Kidney capillary endothelial cell (primary cell): ENCODE measurements at regions not wholly inside any gene's neighbourhood (a gene's known extent, or its start where the extent isn't known, plus 50 kb on each side); places are given as distances from the start of the nearest gene placed in this dataset.
"Not testable (repeated sequence)": the region's sequence is repeated elsewhere in the genome, so short reads cannot be mapped to it uniquely, and the experiment has no call there.

Source experiments
- DNase-seq: peaks from one replicate; pipeline ENCODE4 v3.0.0-alpha.2; 2018; ENCODE audit warnings: low spot score

GRCh38 chr6:86057293-86057980, 414.8 kb upstream of the SYNCRIP start:
- not testable (repeated sequence) for DNase-seq

DNA sequence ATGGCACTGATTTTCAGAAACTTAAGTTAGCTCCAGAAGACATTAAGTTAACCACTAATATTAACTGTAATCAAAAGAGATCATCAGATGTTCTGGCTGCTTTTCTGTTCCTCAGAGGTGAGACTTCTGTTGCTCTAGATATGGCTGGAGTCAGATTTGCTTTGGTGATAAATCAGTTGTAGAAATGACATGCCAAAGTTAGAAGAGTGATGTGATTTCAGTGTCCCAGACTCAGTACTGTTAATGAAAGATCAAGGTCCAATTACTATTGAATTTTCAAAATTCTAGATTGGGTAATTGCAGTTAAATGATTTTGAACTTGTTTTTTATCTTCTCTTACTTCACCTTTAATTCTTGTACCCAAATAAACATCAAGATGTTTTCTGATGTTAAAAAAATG, 402.4 kb upstream of the SYNCRIP start:
- DNase-seq = no peak

DNA sequence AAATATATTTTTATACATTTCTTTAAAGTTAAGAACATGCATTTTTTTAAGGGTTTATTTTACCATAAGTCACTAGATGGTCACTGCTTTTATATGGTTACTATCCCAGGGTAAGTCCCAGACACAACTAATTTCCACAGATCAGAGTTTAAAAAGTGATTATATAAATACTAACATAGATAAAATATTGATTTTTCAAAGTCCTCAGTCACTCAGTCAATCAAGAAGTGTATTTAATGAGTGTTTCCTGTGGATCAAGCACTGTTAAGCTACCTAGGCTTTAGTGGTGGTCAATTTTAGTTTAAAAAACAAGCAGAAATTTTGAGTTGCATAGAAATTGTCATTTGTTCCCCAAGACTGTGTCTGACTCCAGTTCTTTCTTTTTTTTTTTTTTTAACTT, 399.5 kb upstream of the SYNCRIP start:
- DNase-seq = no peak

GRCh38 chr6:86031713-86032112, 389.0 kb upstream of the SYNCRIP start:
- DNase-seq = no peak

DNA sequence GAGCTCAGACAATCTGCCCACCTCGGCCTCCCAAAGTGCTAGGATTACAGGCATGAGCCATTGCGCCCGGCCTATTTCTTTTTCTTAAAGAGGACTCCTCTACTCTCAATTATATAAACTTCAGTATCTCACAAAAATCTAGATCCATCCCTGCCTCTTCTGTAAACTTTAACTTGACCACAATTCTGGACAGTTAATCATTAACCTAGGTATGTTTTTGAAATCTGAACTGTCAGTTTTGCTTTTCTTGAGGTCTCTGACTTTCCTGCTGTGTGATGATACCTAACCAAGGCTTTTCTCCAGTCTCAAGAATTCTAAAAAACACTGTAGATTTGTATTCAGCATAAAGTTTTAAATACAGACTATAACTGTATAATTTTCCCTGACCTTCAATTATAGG, 388.2 kb upstream of the SYNCRIP start:
- DNase-seq = no peak

DNA sequence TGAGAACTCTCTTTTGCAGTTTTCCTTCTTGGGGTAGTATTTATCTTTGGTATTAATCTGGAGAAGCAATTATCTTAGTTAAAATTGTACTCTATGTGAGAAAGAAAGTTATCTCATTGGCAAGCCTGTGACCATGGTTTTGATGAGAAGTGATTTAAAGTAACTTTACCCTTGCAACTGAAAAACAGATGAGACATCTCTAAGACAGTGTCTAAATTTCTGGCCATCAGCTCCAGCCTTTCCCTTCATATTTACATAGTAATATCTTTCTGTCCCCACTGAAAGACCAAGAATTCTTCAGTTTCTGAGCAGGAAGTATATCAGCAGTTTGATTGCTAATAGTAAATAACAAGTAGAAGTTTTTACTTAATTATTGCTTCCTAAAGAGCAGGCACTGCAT, 386.1 kb upstream of the SYNCRIP start:
- DNase-seq = no peak

- not testable (repeated sequence) for DNase-seq
Measured at GRCh38 chr6:86026890-86027289, 384.2 kb upstream of the SYNCRIP start.

GRCh38 chr6:86017236-86017635, 374.6 kb upstream of the SYNCRIP start:
- no peak for DNase-seq

GRCh38 chr6:86016567-86016966, 373.9 kb upstream of the SYNCRIP start:
- no peak for DNase-seq

DNA sequence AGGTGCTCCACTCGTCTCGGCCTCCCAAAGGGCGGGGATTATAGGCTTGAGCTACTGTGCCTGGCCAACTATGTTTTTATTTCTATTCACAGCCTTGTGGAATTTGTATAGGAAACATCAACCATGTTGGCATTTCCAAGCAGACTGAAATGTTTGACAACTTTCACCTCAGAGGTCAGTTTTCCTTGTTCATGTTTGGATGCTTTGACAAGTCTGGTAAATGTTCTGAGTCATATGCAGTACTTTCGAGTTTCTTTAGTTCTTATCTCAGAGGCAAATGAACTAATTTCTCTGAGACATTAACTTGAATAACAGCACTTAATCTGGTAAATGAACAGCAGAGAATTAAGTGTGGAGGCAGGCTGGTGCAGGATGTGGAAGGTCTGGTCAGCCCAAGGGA, 373.4 kb upstream of the SYNCRIP start:
- DNase-seq = no peak

GRCh38 chr6:86012991-86013390, 370.3 kb upstream of the SYNCRIP start:
- DNase-seq = not testable (repeated sequence)

DNA sequence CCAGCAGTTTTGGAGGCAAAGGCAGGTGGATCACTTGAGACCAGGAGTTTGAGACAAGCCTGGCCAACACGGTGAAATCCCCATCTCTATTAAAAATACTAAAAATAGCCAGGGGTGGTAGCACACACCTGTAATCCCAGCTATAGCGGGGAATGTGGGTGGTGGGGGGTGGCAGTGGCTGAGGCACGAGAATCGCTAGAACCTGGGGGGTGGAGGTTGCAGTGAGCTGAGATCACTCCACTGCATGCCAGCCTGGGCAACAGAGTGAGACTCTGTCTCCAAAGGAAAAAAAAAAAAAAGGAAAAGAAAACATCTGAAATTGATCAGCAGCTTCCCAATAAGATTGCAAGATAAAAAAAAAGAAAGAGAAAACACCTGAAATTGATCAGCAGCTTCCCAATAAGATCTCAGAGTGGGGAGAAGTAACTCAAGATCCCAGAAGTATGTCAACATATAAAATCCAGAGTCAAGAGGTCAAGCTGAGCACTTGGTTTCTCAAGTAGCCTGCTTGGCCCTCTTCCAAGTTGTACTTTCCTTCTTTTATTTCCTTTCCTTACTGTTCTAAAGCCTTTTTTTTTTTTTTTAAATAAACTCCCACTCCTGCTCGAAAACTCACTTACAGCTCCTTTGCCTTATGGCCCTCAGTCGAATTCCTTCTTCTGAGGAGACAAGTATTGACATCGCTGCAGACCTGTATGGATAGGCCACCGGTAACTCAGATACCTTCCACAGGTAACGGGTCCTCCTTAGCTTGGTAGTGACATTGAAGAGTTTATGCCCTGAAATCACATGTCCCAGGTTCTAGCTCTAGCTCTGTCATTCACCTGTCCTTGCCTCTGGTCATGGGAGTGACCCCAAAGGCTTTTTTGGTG, 368.5 kb upstream of the SYNCRIP start:
- DNase-seq = no peak

GRCh38 chr6:85997206-85997605, 354.5 kb upstream of the SYNCRIP start:
- DNase-seq = no peak

DNA sequence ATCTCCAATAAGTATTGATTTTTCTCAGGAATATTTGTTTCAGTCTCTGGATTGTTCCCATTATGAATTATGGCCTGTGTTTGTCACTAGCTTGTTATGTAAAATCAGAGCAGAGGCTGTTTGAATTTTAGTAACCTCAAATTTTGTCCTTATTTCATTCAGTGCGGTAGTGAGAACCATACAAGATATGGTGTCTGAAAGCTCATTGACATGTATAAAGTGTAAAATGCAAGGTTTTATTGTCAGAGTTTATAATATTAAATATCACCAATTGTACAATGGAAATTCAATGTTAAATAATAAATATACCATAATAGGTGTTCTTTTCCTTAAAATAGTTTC, 353.3 kb upstream of the SYNCRIP start:
- no peak for DNase-seq

DNA sequence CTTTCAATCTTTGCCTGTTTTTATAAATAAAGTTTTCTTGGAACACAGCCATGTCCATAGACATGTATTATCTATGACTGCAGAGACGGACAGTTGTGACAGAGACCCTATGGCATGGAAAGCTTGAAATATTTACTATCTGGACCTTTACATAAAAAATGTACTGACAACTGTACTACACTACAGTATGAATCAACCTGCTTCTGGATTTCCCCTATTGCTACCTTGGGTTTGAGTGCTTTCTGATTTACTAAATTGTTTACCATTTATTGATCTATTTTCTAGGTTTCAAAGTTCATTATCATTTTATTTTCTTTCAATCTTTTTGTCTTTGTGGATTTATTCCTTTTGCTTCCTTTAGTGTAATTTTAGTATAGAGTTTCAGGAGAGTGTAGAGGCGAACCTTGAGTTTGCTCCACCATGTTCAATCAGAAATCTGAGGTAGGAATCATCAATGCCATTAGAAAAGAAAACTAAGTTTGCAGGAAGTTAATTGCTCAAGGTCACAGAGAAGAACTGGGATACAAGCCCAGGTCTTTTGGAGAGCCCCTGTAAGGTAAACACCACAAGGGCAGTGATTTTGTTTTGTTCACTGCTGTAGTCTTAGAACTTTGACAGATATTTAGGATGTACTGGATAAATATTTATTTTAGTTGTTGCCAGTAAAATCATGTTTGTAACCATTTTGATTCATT, 352.8 kb upstream of the SYNCRIP start:
- no peak for DNase-seq

DNA sequence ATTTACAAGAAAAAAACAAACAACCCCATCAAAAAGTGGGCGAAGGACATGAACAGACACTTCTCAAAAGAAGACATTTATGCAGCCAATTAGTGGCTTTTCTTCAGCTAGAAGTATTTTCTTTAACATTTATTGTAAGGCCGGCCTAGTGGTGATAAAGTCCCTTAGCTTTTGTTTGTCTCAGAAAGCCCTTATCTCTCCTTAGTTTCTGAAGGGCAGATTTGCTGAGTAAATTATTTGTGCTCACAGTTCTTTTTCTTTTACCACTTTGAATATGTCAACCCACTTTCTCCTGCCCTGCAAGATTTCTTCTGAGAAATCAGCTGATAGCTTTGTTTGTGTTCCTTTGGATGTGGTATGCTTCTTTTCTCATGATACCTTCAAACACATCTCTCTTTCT, 344.0 kb upstream of the SYNCRIP start:
- no peak for DNase-seq

DNA sequence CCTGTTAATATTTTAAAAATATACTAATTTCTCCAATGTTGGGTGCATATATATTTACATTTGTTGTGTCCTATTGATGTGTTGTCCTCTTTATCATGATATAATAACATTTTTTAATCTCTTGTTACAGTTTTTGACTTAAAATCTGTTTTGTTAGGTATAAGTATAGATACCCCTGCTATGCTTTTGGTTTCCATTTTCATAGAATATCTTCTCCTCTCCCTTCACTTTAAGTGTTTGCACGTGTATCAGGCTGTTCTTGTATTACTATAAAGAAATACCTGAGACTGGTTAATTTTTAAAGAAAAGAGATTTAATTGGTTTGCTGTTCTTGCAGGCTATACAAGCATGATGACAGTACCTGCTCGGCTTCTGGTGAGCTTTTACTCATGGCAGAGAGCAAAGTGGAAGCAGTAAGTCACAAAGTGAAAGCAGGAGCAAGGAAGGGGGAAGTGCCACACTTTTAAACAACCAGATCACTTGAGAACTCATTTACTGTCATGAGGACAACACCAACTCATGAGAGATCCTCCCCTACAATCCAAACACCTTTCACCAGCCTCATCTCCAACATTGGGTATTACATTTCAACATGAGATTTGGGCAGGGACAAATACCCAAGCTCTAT, 340.5 kb upstream of the SYNCRIP start:
- DNase-seq = no peak

DNA sequence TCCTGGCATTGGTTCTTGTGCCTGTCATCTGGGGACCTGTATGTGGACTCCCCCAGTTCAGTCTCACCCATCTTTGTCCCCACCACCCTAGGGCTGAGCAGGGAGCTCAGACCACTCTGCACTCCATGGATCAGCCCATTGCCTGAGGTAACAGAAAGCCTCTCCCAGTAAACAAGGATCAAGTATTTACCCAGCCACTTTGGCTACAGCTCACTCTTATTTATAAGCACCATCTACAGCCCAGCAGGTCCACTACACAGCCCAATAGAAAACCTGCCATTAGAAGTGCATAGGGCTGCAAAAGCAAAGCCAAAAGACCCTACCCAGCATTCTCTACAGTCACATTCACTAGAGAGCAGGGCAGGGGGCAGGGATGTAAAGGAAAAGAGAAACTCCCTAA, 335.0 kb upstream of the SYNCRIP start:
- DNase-seq = no peak

- no peak for DNase-seq
Measured at GRCh38 chr6:85975957-85976356, 333.3 kb upstream of the SYNCRIP start.

DNA sequence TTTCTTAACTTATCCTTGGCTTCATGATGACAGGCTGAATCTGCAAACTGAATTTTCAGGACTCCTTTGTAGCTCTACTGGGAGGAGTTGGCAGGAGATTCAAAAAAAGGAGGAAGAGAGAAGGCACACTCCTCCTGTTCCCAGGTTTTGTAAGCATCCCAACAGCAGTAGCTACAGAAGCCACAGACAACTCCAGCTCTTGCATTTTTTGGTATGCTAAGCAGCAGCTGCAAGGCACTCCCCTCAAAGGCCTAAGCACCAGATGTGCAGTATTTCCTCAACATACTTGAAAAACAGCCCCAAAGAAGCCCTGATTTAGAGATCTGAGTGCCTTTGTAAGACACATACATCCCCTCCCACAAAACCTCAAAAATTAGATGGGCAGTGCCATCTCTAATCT, 328.6 kb upstream of the SYNCRIP start:
- DNase-seq = no peak

- no peak for DNase-seq
Measured at GRCh38 chr6:85966828-85967227, 324.1 kb upstream of the SYNCRIP start.

DNA sequence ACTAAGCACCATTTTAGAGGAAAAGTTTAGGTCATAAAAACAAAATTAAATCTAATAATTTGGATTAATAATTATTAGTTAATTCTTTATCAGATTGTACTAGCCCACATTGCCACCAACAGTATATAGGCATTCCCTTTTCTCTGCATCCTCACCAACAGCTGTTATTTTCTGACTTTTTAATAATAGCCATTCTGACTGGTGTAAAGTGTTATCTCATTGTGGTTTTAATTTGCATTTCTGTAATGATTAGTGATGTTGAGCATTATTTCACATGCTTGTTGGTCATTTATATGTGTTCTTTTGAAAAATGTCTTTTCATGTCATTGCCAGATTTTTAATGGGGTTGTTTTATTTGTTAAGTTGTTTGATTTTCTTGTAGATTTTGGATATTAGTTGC, 319.1 kb upstream of the SYNCRIP start:
- no peak for DNase-seq

GRCh38 chr6:85961125-85961524, 318.4 kb upstream of the SYNCRIP start:
- no peak for DNase-seq
